Esophagus muscularis mucosa (tissue), 4 donors: ENCODE measurements at regions not wholly inside any gene's neighbourhood (a gene's known extent, or its start where the extent isn't known, plus 50 kb on each side); places are given as distances from the start of the nearest gene placed in this dataset.

Source experiments
- DNase-seq: peaks from one replicate; pipeline ENCODE4 v3.0.0-alpha.2; 2017; ENCODE audit errors: extremely low spot score
- H3K27ac ChIP-seq, 4 donors: fragments of 200-600 bp; sonication (generic); replicated peaks in 1 of 4; 1 replicate in 3 of 4; 2 replicates in 1 of 4; pipeline ENCODE4 v1.5.1; 2016 to 2019; ENCODE audit warnings: mild to moderate bottlenecking in 1 of 4
- H3K27me3 ChIP-seq, 4 donors: fragments of 200-600 bp; sonication (generic); one replicate each; pipeline versions ENCODE4 v1.5.1 to v1.6.0; 2016 to 2019
- H3K36me3 ChIP-seq, 4 donors: fragments of 200-600 bp; sonication (generic); one replicate each; pipeline ENCODE4 v1.5.1; 2016 to 2019
- H3K4me1 ChIP-seq, 4 donors: fragments of 200-600 bp; sonication (generic); one replicate each; pipeline ENCODE4 v1.5.1; 2016 to 2019
- H3K4me3 ChIP-seq, 4 donors: fragments of 200-600 bp; sonication (generic); 1 replicate in 2 of 4; 2 replicates in 2 of 4; pipeline ENCODE4 v1.5.1; 2016 to 2019; ENCODE audit warnings: mild to moderate bottlenecking in 4 of 4, moderate library complexity in 1 of 4
- H3K9me3 ChIP-seq, 4 donors: fragments of 200-600 bp; sonication (generic); 1 replicate in 3 of 4; 2 replicates in 1 of 4; pipeline ENCODE4 v1.5.1; 2016 to 2019
- CTCF ChIP-seq, 3 experiments: fragments of 200-600 bp in 2 of 3; fragments of 450-650 bp in 1 of 3; sonication (generic) in 2 of 3; IDR thresholded peaks; one replicate each; pipeline ENCODE4 v1.5.1; 2017 to 2019; ENCODE audit warnings: antibody characterized with exemption in 3 of 3, mild to moderate bottlenecking in 2 of 3, moderate library complexity in 1 of 3
- EP300 ChIP-seq: sonication (generic); formaldehyde crosslinking; IDR thresholded peaks from one replicate; pipeline ENCODE4 v1.6.1; 2017; ENCODE audit warnings: antibody characterized with exemption
- POLR2A ChIP-seq: fragments of 450-650 bp; IDR thresholded peaks from one replicate; pipeline ENCODE4 v1.6.1; 2017; ENCODE audit warnings: antibody characterized with exemption, moderate library complexity, mild to moderate bottlenecking, low read depth
- POLR2AphosphoS5 ChIP-seq, 2 donors: sonication (generic); formaldehyde crosslinking; IDR thresholded peaks; one replicate each; pipeline ENCODE4 v1.6.1; 2017; ENCODE audit warnings: antibody characterized with exemption in 2 of 2
- WGBS: methylation state at CpG from one replicate; pipeline ENCODE4 v1.1.5; 2018; 5-methylcytosine and 5-hydroxymethylcytosine counted together
- intact Hi-C: fragments of 100-400 bp; cut with DNase I; formaldehyde crosslinking; loops from one replicate; pipeline ENCODE4 v1.15.1; 2023

- H3K4me1 ChIP-seq, result no peaks in the 10 kb centered on the region
- H3K36me3 ChIP-seq, result no peaks in the 10 kb centered on the region
- TF ChIP-seq POLR2AphosphoS5 (IDR thresholded peaks at IDR 0.05) (no peak), CTCF (IDR thresholded peaks at IDR 0.05) (no peak), EP300 (no peak), POLR2A (no peak)
- H3K9me3 ChIP-seq, result no peaks in the 10 kb centered on the region
- peak; percentile 68 for DNase-seq
- WGBS, result 86% methylated on average over 2 of the region's 2 CpGs
- H3K27ac ChIP-seq, result no peak overlapping the region
- H3K4me3 ChIP-seq, result no peak overlapping the region
- intact Hi-C loops, result no loop called here
- no peaks in the 10 kb centered on the region for H3K27me3 ChIP-seq
Measured at GRCh38 chr5:36768450-36768849, 108.1 kb upstream of the NIPBL start.

GRCh38 chr5:36769129-36769770, 107.3 kb upstream of the NIPBL start:
- Histone ChIP-seq H3K9me3 (no peaks in the 10 kb centered on the region), H3K4me3 (no peak overlapping the region), H3K27ac (no peak overlapping the region), H3K27me3 (no peaks in the 10 kb centered on the region), H3K36me3 (no peaks in the 10 kb centered on the region), H3K4me1 (no peaks in the 10 kb centered on the region)
- intact Hi-C loops, result no loop called here
- TF ChIP-seq POLR2A (no peak), CTCF (IDR thresholded peaks at IDR 0.05) (no peak), POLR2AphosphoS5 (IDR thresholded peaks at IDR 0.05) (no peak), EP300 (no peak)
- 78% methylated on average over 2 of the region's 2 CpGs for WGBS
- DNase-seq, result no peak

- no peak for DNase-seq
- H3K27me3 ChIP-seq, result no peaks in the 10 kb centered on the region
- no peak overlapping the region for H3K4me3 ChIP-seq
- WGBS, result 86% methylated on average over 4 of the region's 4 CpGs
- no peaks in the 10 kb centered on the region for H3K36me3 ChIP-seq
- H3K9me3 ChIP-seq, result no peaks in the 10 kb centered on the region
- intact Hi-C loops, result no loop called here
- no peak overlapping the region for H3K27ac ChIP-seq
- TF ChIP-seq EP300 (no peak), POLR2A (no peak), POLR2AphosphoS5 (IDR thresholded peaks at IDR 0.05) (no peak), CTCF (IDR thresholded peaks at IDR 0.05) (no peak)
- no peaks in the 10 kb centered on the region for H3K4me1 ChIP-seq
Measured at GRCh38 chr5:36770125-36770524, 106.4 kb upstream of the NIPBL start.

GRCh38 chr5:36772276-36773140, 104.1 kb upstream of the NIPBL start:
- intact Hi-C loops, result no loop called here
- Histone ChIP-seq H3K4me3 (no peak overlapping the region), H3K27me3 (no peaks in the 10 kb centered on the region), H3K9me3 (no peaks in the 10 kb centered on the region), H3K4me1 (no peaks in the 10 kb centered on the region), H3K27ac (no peak overlapping the region), H3K36me3 (no peaks in the 10 kb centered on the region)
- TF ChIP-seq CTCF (IDR thresholded peaks at IDR 0.05) (no peak), EP300 (no peak), POLR2AphosphoS5 (IDR thresholded peaks at IDR 0.05) (no peak), POLR2A (no peak)
- DNase-seq, result peak; percentile 5
- 63% methylated on average over 3 of the region's 3 CpGs for WGBS
